Pancreas (tissue), 10 donors: ENCODE measurements at regions not wholly inside any gene's neighbourhood (a gene's known extent, or its start where the extent isn't known, plus 50 kb on each side); places are given as distances from the start of the nearest gene placed in this dataset.

ENCODE experiments used
- ATAC-seq, 4 donors: fragments of 200-7000 bp; cut with Tn5 transposase; one replicate each; pipeline versions ENCODE4 v1.8.0 to v1.9.1; 2020; ENCODE audit warnings: mild to moderate bottlenecking in 4 of 4, moderate library complexity in 4 of 4
- DNase-seq, 6 donors: peaks; one replicate each; pipeline ENCODE4 v3.0.0-alpha.2; 2020
- FAIRE-seq: peaks from 2 replicates; lab custom pipeline; 2012; peaks lifted over from hg19 to GRCh38; lab: Jason Lieb, UNC
- H3K27ac ChIP-seq, 4 donors: fragments of 200-600 bp; sonication (generic); 1 replicate in 3 of 4; 2 replicates in 1 of 4; pipeline versions ENCODE4 v1.5.0 to v1.8.0; 2020
- H3K27me3 ChIP-seq, 4 donors: fragments of 200-600 bp; one replicate each; pipeline ENCODE4 v1.8.0; 2021
- H3K36me3 ChIP-seq, 3 donors: fragments of 200-600 bp; sonication (generic) in 1 of 3; one replicate each; pipeline versions ENCODE4 v1.5.0 to v1.8.0; 2020 to 2021
- H3K4me1 ChIP-seq, 3 donors: fragments of 200-600 bp; one replicate each; pipeline ENCODE4 v1.8.0; 2021
- H3K4me3 ChIP-seq, 4 donors: fragments of 200-600 bp; sonication (generic) in 2 of 4; one replicate each; pipeline versions ENCODE4 v1.5.0 to v1.8.0; 2020 to 2021
- H3K9me3 ChIP-seq, 4 donors: fragments of 200-600 bp; one replicate each; pipeline ENCODE4 v1.8.0; 2021
- WGBS, 2 donors: extraction: QIAGEN DNeasy Blood & Tissue Kit; methylation state at CpG; one replicate each; pipeline ENCODE4 v1.1.7; 2013; 5-methylcytosine and 5-hydroxymethylcytosine counted together
- intact Hi-C, 3 donors: fragments of 100-400 bp; cut with DNase I; formaldehyde crosslinking; loops; one replicate each; pipeline versions ENCODE4 v1.11.1 to v1.14.2; 2022
- TF ChIP-seq, protein P1 (sequence below), 4 donors: fragments of 200-600 bp; sonication (generic) in 3 of 4; IDR thresholded peaks; one replicate each; pipeline versions ENCODE4 v1.5.0 to v1.8.0; 2021; ENCODE audit warnings: antibody characterized with exemption in 4 of 4
- donor health status: healthy with polysubstance abuse.
- donor health status: DM: no; HTN: no; CAD: no; lungs with moderate emphysema.
- donor health status: DM: no; HTN: no; CAD: no.
- donor health status: control.
- donor health status: control.
- donor health status: Bipolar disorder and iron deficiency.
- donor health status: DM: yes; HTN: yes; CAD: no.
- donor health status: DM: no; HTN: no; CAD: no.
- donor health status: DM: no; HTN: no; CAD: no.
- donor health status: DM: yes; HTN: yes; CAD: no.

DNA sequence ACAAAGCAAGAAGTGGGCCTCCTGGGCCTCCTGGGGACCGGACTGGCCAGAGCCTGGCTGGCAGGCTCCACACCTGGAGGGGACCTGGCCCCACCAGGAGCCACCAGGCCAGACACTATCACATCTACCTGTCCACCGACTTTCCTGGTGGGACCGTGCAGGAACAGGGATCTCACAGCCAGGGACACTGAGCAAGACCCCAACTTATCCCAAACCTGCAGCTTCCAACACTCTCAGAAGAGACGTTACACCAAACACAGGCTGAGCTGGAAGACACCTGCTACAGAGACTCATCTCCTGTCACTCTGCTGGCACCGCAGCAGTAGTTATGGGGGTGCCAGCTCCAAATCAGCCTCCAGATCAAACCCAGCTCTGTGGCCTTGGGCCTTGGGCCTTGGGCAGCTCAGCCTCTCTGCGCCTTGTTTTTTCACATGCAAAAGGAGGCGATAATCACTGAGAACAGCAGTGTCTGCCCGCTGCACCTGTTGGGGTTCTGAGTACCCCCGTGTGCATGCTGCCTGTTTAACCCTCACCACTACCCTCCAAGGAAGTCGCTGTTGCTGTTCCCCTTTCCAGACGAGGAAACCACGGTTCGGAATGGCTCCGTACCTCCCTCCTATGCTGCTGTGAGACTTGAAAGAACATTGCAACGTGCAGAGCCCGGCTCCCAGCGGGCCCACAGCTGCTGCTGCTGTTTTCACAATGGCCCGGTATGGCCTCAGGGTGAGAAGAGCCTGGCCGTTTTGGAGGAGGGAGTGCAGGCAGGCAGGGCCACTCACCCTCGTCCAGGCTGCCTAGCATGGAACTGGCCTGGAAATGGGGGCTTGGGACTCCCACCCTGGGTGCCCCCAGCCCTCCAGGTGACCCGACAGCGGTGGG lies 69.6 kb downstream of the ADRA2C start:
- Histone ChIP-seq H3K4me3 (no peak overlapping the region), H3K36me3 (no peaks in the 10 kb centered on the region), H3K27me3 (no peaks in the 10 kb centered on the region), H3K4me1 (no peaks in the 10 kb centered on the region), H3K9me3 (no peaks in the 10 kb centered on the region), H3K27ac (no peak overlapping the region)
- FAIRE-seq = no peak
- intact Hi-C loops = no loop called here
- TF ChIP-seq, protein P1, sequence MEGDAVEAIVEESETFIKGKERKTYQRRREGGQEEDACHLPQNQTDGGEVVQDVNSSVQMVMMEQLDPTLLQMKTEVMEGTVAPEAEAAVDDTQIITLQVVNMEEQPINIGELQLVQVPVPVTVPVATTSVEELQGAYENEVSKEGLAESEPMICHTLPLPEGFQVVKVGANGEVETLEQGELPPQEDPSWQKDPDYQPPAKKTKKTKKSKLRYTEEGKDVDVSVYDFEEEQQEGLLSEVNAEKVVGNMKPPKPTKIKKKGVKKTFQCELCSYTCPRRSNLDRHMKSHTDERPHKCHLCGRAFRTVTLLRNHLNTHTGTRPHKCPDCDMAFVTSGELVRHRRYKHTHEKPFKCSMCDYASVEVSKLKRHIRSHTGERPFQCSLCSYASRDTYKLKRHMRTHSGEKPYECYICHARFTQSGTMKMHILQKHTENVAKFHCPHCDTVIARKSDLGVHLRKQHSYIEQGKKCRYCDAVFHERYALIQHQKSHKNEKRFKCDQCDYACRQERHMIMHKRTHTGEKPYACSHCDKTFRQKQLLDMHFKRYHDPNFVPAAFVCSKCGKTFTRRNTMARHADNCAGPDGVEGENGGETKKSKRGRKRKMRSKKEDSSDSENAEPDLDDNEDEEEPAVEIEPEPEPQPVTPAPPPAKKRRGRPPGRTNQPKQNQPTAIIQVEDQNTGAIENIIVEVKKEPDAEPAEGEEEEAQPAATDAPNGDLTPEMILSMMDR (IDR thresholded peaks at IDR 0.05) = no peak
- peak in 2 of 6 donors; percentile 3 to 43 for DNase-seq
- 52 to 55% methylated on average over 22 of the region's 22 CpGs for WGBS, 2 donors
- no peak for ATAC-seq

- Histone ChIP-seq H3K27me3 (no peaks in the 10 kb centered on the region), H3K4me3 (no peak overlapping the region), H3K4me1 (no peaks in the 10 kb centered on the region), H3K27ac (no peak overlapping the region), H3K9me3 (no peaks in the 10 kb centered on the region), H3K36me3 (no peaks in the 10 kb centered on the region)
- ATAC-seq (no peak), DNase-seq (no peak), FAIRE-seq (no peak)
- TF ChIP-seq, protein P1 (IDR thresholded peaks at IDR 0.05) = no peak
- intact Hi-C loops = no loop called here
- 58 to 66% methylated on average over 10 of the region's 10 CpGs for WGBS, 2 donors
Measured at GRCh38 chr4:3836406-3836755, 70.2 kb downstream of the ADRA2C start.

- no peak overlapping the region for H3K4me3 ChIP-seq
- ATAC-seq (peak in 1 of 4 donors; percentile 11), DNase-seq (peak in 2 of 6 donors; percentile 43 to 45), FAIRE-seq (no peak)
- intact Hi-C loops = no loop called here
- TF ChIP-seq, protein P1 (IDR thresholded peaks at IDR 0.05) = no peak
- WGBS, 2 donors = 51 to 54% methylated on average over 14 of the region's 14 CpGs
- no peaks in the 10 kb centered on the region for H3K9me3 ChIP-seq
- no peaks in the 10 kb centered on the region for H3K4me1 ChIP-seq
- H3K27ac ChIP-seq = no peak overlapping the region
- H3K36me3 ChIP-seq = no peaks in the 10 kb centered on the region
- no peaks in the 10 kb centered on the region for H3K27me3 ChIP-seq
Measured at GRCh38 chr4:3836756-3837601, 70.8 kb downstream of the ADRA2C start.

GRCh38 chr4:3838437-3839380 lies 72.5 kb downstream of the ADRA2C start:
- Histone ChIP-seq H3K9me3 (no peaks in the 10 kb centered on the region), H3K4me3 (no peak overlapping the region), H3K27ac (no peak overlapping the region), H3K27me3 (no peaks in the 10 kb centered on the region), H3K36me3 (no peaks in the 10 kb centered on the region), H3K4me1 (no peaks in the 10 kb centered on the region)
- ATAC-seq (no peak), DNase-seq (peak in 2 of 6 donors; percentile 9 to 30), FAIRE-seq (no peak)
- 90% methylated on average over 6 of the region's 6 CpGs for WGBS, 2 donors
- TF ChIP-seq, protein P1 (IDR thresholded peaks at IDR 0.05) = no peak
- intact Hi-C loops = no loop called here
